ENCODE measurements at regions not wholly inside any gene's neighbourhood (a gene's known extent, or its start where the extent isn't known, plus 50 kb on each side); places are given as distances from the start of the nearest gene placed in this dataset.

DNA sequence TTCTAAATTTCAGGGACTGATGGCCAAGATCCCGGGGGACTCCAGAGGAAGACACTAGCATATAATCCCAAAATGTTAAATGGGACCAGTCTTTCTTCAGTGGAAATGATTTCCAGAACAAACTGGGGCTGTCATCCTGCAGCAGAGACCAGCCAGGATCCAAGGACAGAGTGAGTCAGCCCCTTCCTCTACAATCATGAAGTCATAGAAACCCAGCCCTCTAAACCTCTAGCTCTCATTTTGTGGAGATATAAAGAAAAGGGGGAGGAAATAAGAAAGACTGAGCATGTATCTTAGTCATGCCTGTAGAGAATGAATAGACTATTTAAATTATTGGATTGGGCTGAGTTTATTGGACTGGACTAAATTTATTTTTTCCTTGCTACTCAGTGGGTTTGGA is 318.3 kb downstream of the AGTPBP1 start:
- H3K9me2 ChIP-seq (ENCODE audit: insufficient read depth, low read length) = no peaks in the 10 kb centered on the region
- H3K4me2 ChIP-seq (ENCODE audit: low read length) = no peak overlapping the region
- H2AFZ ChIP-seq (ENCODE audit: low read length) = no peak overlapping the region
- H3K27ac ChIP-seq (ENCODE audit: low read depth, low read length, poor library complexity, severe bottlenecking) = no peak overlapping the region
- intact Hi-C loops (cut with micrococcal nuclease; ENCODE audit: unreplicated experiment) = loop anchor here (10.0 kb wide), 1 partner anchor 1029 kb away; no protein-coding TSS in a partner anchor
- H4K20me1 ChIP-seq (ENCODE audit: insufficient read depth, low read length) = no peaks in the 10 kb centered on the region
- no TSS peak for BruUV-seq (replicated peaks)
- H3K4me1 ChIP-seq (ENCODE audit: insufficient read depth, low read length, poor library complexity, severe bottlenecking) = no peaks in the 10 kb centered on the region
- H3K36me3 ChIP-seq (ENCODE audit: insufficient read depth, low read length) = no peaks in the 10 kb centered on the region
- H3K4me3 ChIP-seq (ENCODE audit: low read depth, low read length, poor library complexity, severe bottlenecking) = no peak overlapping the region
- ChIA-PET CTCF (ENCODE audit: unreplicated experiment) (no interaction called here), POLR2A (interaction anchor here (0.7 kb wide), 1 partner anchor 11 kb away, joined by 3 read pairs; no protein-coding TSS in a partner anchor)
- no peaks in the 10 kb centered on the region for H3K9me3 ChIP-seq (ENCODE audit: low read length)
- TF ChIP-seq EZH2phosphoT487 (IDR thresholded peaks at IDR 0.05; ENCODE audit: borderline replicate concordance, low read depth, low read length) = no peak
- no peak for TF ChIP-seq CTCF (conservative IDR thresholded peaks at IDR 0.05; ENCODE audit: low read length)
- no peaks in the 10 kb centered on the region for H3K79me2 ChIP-seq (ENCODE audit: insufficient read depth, low read depth, low read length)
- DNase-seq (ENCODE audit: low spot score) = no peak

DNA sequence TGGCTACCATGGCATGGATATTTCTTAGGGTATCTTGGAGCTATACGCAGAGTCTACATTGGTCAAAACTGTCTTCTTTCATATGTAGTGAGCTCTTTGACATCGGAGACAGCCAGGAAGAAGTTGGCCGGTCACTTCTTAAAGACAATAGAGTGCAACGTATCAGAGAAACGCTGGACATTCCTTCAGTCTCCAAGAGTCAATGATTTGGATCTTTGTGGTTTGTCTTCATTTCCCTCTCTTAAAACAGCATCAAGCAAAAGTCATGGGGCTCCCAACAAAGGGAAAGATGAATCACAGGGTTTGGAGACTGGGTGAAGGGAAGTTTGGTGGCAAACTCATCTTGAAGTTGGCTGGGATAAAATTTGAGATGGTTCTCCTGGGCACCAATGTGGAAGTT is 320.1 kb downstream of the AGTPBP1 start:
- Histone ChIP-seq H3K4me3 (ENCODE audit: low read depth, low read length, poor library complexity, severe bottlenecking) (no peak overlapping the region), H3K27ac (ENCODE audit: low read depth, low read length, poor library complexity, severe bottlenecking) (no peak overlapping the region), H2AFZ (ENCODE audit: low read length) (no peak overlapping the region), H3K4me2 (ENCODE audit: low read length) (no peak overlapping the region), H3K36me3 (ENCODE audit: insufficient read depth, low read length) (no peaks in the 10 kb centered on the region), H3K79me2 (ENCODE audit: insufficient read depth, low read depth, low read length) (no peaks in the 10 kb centered on the region), H3K9me3 (ENCODE audit: low read length) (no peaks in the 10 kb centered on the region), H3K4me1 (ENCODE audit: insufficient read depth, low read length, poor library complexity, severe bottlenecking) (no peaks in the 10 kb centered on the region), H3K9me2 (ENCODE audit: insufficient read depth, low read length) (no peaks in the 10 kb centered on the region), H4K20me1 (ENCODE audit: insufficient read depth, low read length) (no peaks in the 10 kb centered on the region)
- no peak for TF ChIP-seq EZH2phosphoT487 (IDR thresholded peaks at IDR 0.05; ENCODE audit: borderline replicate concordance, low read depth, low read length)
- BruUV-seq (replicated peaks) = no TSS peak
- intact Hi-C loops (cut with micrococcal nuclease; ENCODE audit: unreplicated experiment) = loop anchor here (10.0 kb wide), 1 partner anchor 1027 kb away; no protein-coding TSS in a partner anchor
- POLR2A ChIA-PET = no interaction called here
- CTCF ChIA-PET (ENCODE audit: unreplicated experiment) = no interaction called here
- DNase-seq (ENCODE audit: low spot score) = no peak

DNA sequence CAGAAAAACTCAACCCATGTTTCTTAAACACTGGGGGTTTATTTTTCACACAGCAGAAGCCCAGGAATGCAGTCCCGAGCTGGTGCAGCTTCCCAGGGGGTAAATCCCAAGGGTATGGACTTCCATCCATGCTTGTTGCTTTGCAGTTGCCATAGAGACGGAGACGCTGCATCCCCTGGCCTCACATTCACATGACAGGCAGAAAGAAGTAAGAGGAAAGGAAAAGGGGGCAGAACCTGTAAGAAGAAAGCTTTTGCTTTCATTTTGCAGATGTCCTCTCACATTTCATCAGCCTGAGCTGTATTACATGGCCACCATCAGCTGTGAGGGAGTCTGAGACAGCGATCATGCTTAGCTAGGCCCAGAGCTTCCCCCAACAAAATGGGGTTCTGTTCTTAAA is 321.0 kb downstream of the AGTPBP1 start:
- ChIA-PET POLR2A (no interaction called here), CTCF (ENCODE audit: unreplicated experiment) (no interaction called here)
- no peaks in the 10 kb centered on the region for H3K9me2 ChIP-seq (ENCODE audit: insufficient read depth, low read length)
- no peaks in the 10 kb centered on the region for H4K20me1 ChIP-seq (ENCODE audit: insufficient read depth, low read length)
- no peak overlapping the region for H2AFZ ChIP-seq (ENCODE audit: low read length)
- no peak overlapping the region for H3K27ac ChIP-seq (ENCODE audit: low read depth, low read length, poor library complexity, severe bottlenecking)
- TF ChIP-seq EZH2phosphoT487 (IDR thresholded peaks at IDR 0.05; ENCODE audit: borderline replicate concordance, low read depth, low read length) (no peak), CTCF (conservative IDR thresholded peaks at IDR 0.05; ENCODE audit: low read length) (no peak)
- no peaks in the 10 kb centered on the region for H3K79me2 ChIP-seq (ENCODE audit: insufficient read depth, low read depth, low read length)
- H3K36me3 ChIP-seq (ENCODE audit: insufficient read depth, low read length) = no peaks in the 10 kb centered on the region
- H3K4me2 ChIP-seq (ENCODE audit: low read length) = no peak overlapping the region
- BruUV-seq (replicated peaks) = no TSS peak
- H3K9me3 ChIP-seq (ENCODE audit: low read length) = no peaks in the 10 kb centered on the region
- H3K4me3 ChIP-seq (ENCODE audit: low read depth, low read length, poor library complexity, severe bottlenecking) = no peak overlapping the region
- intact Hi-C loops (cut with micrococcal nuclease; ENCODE audit: unreplicated experiment) = loop anchor here (10.0 kb wide), 1 partner anchor 1026 kb away; no protein-coding TSS in a partner anchor
- no peaks in the 10 kb centered on the region for H3K4me1 ChIP-seq (ENCODE audit: insufficient read depth, low read length, poor library complexity, severe bottlenecking)
- DNase-seq (ENCODE audit: low spot score) = no peak
